Mesothelial cell of epicardium (in vitro differentiated cells): ENCODE measurements at regions not wholly inside any gene's neighbourhood (a gene's known extent, or its start where the extent isn't known, plus 50 kb on each side); places are given as distances from the start of the nearest gene placed in this dataset.

ENCODE experiments used
- DNase-seq, 2 experiments: peaks; one replicate each; pipeline ENCODE4 v3.0.0; 2021; ENCODE audit warnings: low spot score in 2 of 2; ENCODE audit not compliant: unreplicated experiment in 2 of 2
- H3K27ac Mint-ChIP-seq: 2 replicates; pipeline ENCODE4 v1.8.0; 2021; ENCODE audit warnings: mixed read lengths
- H3K27me3 Mint-ChIP-seq: 2 replicates; pipeline ENCODE4 v1.8.0; 2021; ENCODE audit warnings: low read depth, mixed read lengths
- H3K36me3 Mint-ChIP-seq: 2 replicates; pipeline ENCODE4 v1.8.0; 2021; ENCODE audit warnings: mixed read lengths
- H3K4me1 Mint-ChIP-seq: 2 replicates; pipeline ENCODE4 v1.8.0; 2021; ENCODE audit warnings: mixed read lengths
- H3K4me3 Mint-ChIP-seq: 2 replicates; pipeline ENCODE4 v1.8.0; 2021; ENCODE audit warnings: mild to moderate bottlenecking, moderate library complexity, mixed read lengths
- H3K9me3 Mint-ChIP-seq: 2 replicates; pipeline ENCODE4 v1.8.0; 2021; ENCODE audit warnings: mixed read lengths
- TF ChIP-seq, protein P1 (sequence below): fragments of 200-600 bp; sonication (generic); IDR thresholded peaks from one replicate; pipeline ENCODE4 v1.5.0; 2021; ENCODE audit warnings: antibody characterized with exemption; ENCODE audit not compliant: unreplicated experiment

GRCh38 chr19:46546194-46546896 lies 50.7 kb upstream of the PNMA8B start:
- no peaks in the 10 kb centered on the region for H3K36me3 Mint-ChIP-seq
- no peak for DNase-seq
- peaks cover 4% of the 10 kb centered on the region for H3K27me3 Mint-ChIP-seq
- peaks cover 2% of the 10 kb centered on the region for H3K4me1 Mint-ChIP-seq
- peak overlapping the region; percentile 53 for H3K4me3 Mint-ChIP-seq
- peak overlapping the region; percentile 4 for H3K27ac Mint-ChIP-seq
- H3K9me3 Mint-ChIP-seq, result peaks cover 21% of the 10 kb centered on the region
- TF ChIP-seq, protein P1, sequence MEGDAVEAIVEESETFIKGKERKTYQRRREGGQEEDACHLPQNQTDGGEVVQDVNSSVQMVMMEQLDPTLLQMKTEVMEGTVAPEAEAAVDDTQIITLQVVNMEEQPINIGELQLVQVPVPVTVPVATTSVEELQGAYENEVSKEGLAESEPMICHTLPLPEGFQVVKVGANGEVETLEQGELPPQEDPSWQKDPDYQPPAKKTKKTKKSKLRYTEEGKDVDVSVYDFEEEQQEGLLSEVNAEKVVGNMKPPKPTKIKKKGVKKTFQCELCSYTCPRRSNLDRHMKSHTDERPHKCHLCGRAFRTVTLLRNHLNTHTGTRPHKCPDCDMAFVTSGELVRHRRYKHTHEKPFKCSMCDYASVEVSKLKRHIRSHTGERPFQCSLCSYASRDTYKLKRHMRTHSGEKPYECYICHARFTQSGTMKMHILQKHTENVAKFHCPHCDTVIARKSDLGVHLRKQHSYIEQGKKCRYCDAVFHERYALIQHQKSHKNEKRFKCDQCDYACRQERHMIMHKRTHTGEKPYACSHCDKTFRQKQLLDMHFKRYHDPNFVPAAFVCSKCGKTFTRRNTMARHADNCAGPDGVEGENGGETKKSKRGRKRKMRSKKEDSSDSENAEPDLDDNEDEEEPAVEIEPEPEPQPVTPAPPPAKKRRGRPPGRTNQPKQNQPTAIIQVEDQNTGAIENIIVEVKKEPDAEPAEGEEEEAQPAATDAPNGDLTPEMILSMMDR, result no peak

DNA sequence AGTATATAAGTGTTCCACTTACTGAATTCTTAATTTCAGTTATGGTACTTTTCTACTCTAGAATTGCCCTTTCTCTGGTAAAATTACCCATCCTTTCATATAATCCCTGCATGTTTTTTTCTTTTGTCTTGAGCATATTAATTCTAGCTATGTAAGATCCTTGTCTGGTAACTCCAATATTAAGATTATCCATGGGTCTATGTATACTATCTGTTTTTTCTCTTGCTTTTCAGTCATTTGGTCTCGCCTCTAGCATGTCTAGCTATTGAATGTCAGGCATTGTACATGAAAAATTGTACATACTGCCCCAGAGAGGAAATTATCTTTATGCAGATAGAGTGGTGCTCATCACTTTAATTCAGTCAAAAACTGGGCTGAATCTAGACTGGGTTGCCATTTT lies 50.4 kb upstream of the CALM3 start:
- no peaks in the 10 kb centered on the region for H3K36me3 Mint-ChIP-seq
- no peak overlapping the region for H3K4me3 Mint-ChIP-seq
- H3K4me1 Mint-ChIP-seq, result peaks cover 2% of the 10 kb centered on the region
- H3K27ac Mint-ChIP-seq, result no peak overlapping the region
- peaks cover 52% of the 10 kb centered on the region for H3K9me3 Mint-ChIP-seq
- H3K27me3 Mint-ChIP-seq, result peaks cover 9% of the 10 kb centered on the region
- DNase-seq, result no peak
- TF ChIP-seq, protein P1, result no peak

DNA sequence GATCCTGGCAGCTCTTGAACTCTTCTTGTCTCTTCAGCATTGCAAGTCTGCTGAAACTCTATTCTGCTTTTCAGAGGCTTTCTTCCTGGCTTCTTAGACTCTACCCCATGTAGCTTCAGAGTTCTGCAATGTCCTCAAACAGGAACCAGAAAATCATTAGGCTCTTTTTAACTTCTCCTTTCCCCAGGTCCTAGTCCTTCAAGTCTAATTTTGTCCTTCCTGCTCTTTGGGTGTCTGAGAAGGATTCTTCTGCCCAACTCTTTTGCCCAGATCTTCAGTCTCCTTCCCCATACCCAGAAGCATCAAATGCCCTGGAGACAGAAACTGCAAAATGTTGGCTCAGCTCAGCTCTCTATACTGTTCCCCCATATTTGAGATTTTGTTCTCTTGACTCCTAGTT lies 50.0 kb upstream of the CALM3 start:
- Mint-ChIP-seq H3K4me3 (no peak overlapping the region), H3K36me3 (no peaks in the 10 kb centered on the region), H3K4me1 (peaks cover 2% of the 10 kb centered on the region), H3K27ac (no peak overlapping the region), H3K9me3 (peaks cover 54% of the 10 kb centered on the region), H3K27me3 (peaks cover 9% of the 10 kb centered on the region)
- DNase-seq, result no peak
- TF ChIP-seq, protein P1, result no peak
